NCI-H774 (cell line): ENCODE measurements at regions not wholly inside any gene's neighbourhood (a gene's known extent, or its start where the extent isn't known, plus 50 kb on each side); places are given as distances from the start of the nearest gene placed in this dataset.

Experiments
- DNase-seq: peaks from one replicate; lab custom pipeline; 2025; lab: John Stamatoyannopoulos, UW

DNA sequence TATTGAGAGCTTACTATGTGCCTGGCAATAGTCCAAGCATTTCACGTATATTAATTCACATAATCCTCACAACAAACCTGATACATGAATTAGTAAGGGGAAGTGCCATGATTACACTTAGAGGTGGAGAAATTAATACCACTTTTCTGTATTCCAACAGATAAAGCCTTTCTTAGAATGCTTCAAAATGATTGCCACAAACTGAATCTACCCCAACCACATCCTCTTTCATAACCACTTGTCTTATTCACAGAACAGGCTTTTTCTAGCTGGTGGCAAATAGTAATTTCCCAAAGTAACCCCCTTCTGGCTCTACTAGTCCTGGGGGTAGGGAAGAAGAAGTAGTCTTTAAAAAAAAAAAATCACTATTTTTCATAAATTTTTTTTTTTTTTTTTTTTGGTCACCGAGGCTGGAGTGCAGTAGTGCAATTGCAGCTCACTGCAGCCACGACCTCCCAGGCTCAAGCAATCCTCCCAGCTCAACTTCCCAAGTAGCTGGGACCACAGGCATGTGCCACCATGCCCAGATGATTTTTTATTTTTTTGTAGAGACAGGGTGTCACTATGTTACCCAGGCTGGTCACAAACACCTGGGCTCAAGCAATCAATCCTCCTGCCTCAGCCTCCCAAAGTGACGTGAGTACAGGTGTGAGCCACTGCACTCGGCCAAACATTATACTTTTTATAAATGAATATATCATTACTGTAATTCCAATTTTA lies 59.0 kb upstream of the ARID2 start:
- DNase-seq: no peak

DNA sequence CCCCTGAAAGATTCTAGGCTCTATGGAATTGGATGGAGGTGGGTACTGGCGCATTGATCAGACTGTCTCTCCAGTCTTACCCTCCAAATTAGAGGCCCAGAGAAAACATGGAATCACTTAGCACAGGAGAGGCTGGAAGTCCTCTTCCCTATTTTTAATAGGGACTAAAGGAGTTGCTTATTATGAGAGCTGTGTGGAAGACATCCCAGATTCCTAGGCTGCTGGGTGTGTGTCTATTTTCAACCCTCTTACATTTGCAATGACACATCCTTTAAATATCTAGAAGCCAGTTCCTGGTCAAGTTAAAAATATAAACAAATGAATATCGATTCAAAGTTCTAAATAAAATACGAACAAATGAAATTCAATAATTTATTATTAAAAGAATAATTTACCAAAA lies 58.3 kb upstream of the ARID2 start:
- DNase-seq: no peak

DNA sequence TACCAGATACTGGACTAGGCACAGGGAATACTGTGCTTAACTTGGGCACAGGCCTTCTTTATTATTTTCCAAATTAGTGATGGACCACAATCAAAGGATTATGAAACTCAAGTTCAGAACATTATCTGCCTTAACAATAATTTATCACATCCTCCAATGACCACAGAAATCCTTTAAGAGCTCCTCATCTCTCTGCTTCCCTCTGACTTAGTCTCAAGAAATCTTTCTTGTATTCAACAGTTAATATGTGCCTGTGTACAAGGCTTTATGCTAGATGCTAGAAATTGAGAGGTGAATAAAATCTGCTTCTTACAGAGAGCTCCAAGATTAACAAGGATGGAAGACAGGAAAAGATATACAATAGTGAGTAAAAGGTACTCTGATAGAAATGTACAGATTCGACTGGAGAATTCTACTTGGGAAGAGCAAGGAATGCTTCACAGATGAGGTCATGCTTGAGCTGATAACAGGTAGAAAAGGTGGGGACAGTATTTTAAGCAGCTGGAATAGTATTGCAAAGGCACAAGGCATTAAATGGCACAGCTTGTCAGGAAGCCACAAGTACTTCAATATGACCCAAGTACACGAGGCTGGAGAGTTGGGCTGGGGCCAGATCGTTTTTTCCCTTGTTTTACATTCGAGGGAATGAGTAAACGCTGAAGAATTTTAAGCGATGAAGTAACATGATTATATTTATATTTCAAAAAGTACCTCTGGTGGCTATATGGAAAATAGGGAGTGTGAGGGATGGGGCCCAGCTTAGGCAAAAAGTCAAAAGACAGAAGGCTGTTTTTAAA lies 55.1 kb upstream of the ARID2 start:
- no peak for DNase-seq

DNA sequence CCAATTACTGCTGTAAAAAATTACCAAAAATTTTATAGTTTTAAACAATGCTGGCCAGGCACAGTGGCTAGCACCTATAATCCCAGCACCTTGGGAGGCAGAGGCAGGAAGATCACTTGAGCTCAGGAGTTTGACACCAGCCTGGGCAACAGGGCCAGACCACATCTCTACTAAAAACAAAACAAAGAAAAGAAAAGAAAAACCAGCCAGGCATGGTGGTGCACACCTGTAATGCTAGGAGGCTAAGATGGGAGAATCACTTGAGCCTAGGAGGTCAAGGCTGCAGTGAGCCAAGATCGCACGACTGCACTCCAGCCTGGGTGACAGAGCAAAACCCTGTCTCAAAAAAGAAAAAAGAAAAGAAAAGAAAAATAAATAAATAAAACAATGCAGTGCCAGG lies 54.0 kb upstream of the ARID2 start:
- no peak for DNase-seq
